ENCODE measurements at regions not wholly inside any gene's neighbourhood (a gene's known extent, or its start where the extent isn't known, plus 50 kb on each side); places are given as distances from the start of the nearest gene placed in this dataset.

- no peak for TF ChIP-seq CTCF (optimal IDR thresholded peaks at IDR 0.05 in 1 of 3, IDR thresholded peaks at IDR 0.05 in 1 of 3, conservative IDR thresholded peaks at IDR 0.05 in 1 of 3; ENCODE audit: extremely low read depth in 1 of 3, insufficient read depth in 2 of 3, low read length in 3 of 3)
- no peak for TF ChIP-seq EZH2 (IDR thresholded peaks at IDR 0.05; ENCODE audit: low read length)
These were observed 145.1 kb downstream of the BTC start for GRCh38 chr4:74649193-74649592.
